ENCODE measurements at regions not wholly inside any gene's neighbourhood (a gene's known extent, or its start where the extent isn't known, plus 50 kb on each side); places are given as distances from the start of the nearest gene placed in this dataset.

GRCh38 chr10:107855301-107856046 is 691.0 kb upstream of the SORCS1 start:
- DNase-seq, result no peak

GRCh38 chr10:107848726-107849360 is 684.3 kb upstream of the SORCS1 start:
- no peak for DNase-seq

GRCh38 chr10:107847620-107848019 is 683.1 kb upstream of the SORCS1 start:
- DNase-seq, result no peak

GRCh38 chr10:107834706-107835105 is 670.2 kb upstream of the SORCS1 start:
- DNase-seq, result no peak

- no peak for DNase-seq
Observed at GRCh38 chr10:107831772-107832171, 667.3 kb upstream of the SORCS1 start.

GRCh38 chr10:107829161-107829560 is 664.7 kb upstream of the SORCS1 start:
- no peak for DNase-seq

- DNase-seq, result no peak
Observed at GRCh38 chr10:107826171-107826570, 661.7 kb upstream of the SORCS1 start.

- peak; percentile 50 for DNase-seq
Observed at GRCh38 chr10:107814865-107815487, 650.5 kb upstream of the SORCS1 start.

GRCh38 chr10:107813451-107814162 is 649.1 kb upstream of the SORCS1 start:
- no peak for DNase-seq

GRCh38 chr10:107809889-107810288 is 645.4 kb upstream of the SORCS1 start:
- no peak for DNase-seq

GRCh38 chr10:107807836-107808235 is 643.3 kb upstream of the SORCS1 start:
- DNase-seq, result no peak

GRCh38 chr10:107806026-107806425 is 641.5 kb upstream of the SORCS1 start:
- no peak for DNase-seq

- DNase-seq, result no peak
Observed at GRCh38 chr10:107803546-107803945, 639.0 kb upstream of the SORCS1 start.

GRCh38 chr10:107800061-107800460 is 635.6 kb upstream of the SORCS1 start:
- no peak for DNase-seq

- no peak for DNase-seq
Observed at GRCh38 chr10:107790271-107790670, 625.8 kb upstream of the SORCS1 start.

- no peak for DNase-seq
Observed at GRCh38 chr10:107771066-107771465, 606.6 kb upstream of the SORCS1 start.

- no peak for DNase-seq
Observed at GRCh38 chr10:107767185-107767584, 602.7 kb upstream of the SORCS1 start.

GRCh38 chr10:107754814-107755213 is 590.3 kb upstream of the SORCS1 start:
- no peak for DNase-seq

GRCh38 chr10:107749235-107749634 is 584.7 kb upstream of the SORCS1 start:
- DNase-seq, result no peak

GRCh38 chr10:107747851-107748250 is 583.3 kb upstream of the SORCS1 start:
- DNase-seq, result no peak

- no peak for DNase-seq
Observed at GRCh38 chr10:107741971-107742370, 577.5 kb upstream of the SORCS1 start.

- no peak for DNase-seq
Observed at GRCh38 chr10:107740962-107741690, 576.6 kb upstream of the SORCS1 start.

GRCh38 chr10:107739951-107740350 is 575.4 kb upstream of the SORCS1 start:
- DNase-seq, result no peak

Measured in right hindlimb (tissue), 1 donor.